D721Med (cell line): ENCODE measurements at regions not wholly inside any gene's neighbourhood (a gene's known extent, or its start where the extent isn't known, plus 50 kb on each side); places are given as distances from the start of the nearest gene placed in this dataset.
"Not testable (repeated sequence)": the region's sequence is repeated elsewhere in the genome, so short reads cannot be mapped to it uniquely, and the experiment has no call there.

Experiments used
- DNase-seq: peaks from one replicate; pipeline ENCODE4 v3.0.0; 2011; ENCODE audit warnings: low spot score; ENCODE audit not compliant: insufficient read length
- FAIRE-seq: peaks from 2 replicates; lab custom pipeline; 2011; peaks lifted over from hg19 to GRCh38; lab: Jason Lieb, UNC
- CTCF ChIP-seq: IDR thresholded peaks from 2 replicates; pipeline ENCODE4 v1.5.1; 2012; ENCODE audit warnings: mild to moderate bottlenecking, control low read depth; ENCODE audit not compliant: insufficient read depth; ENCODE audit errors: missing control alignments

GRCh38 chr16:60151987-60152386 is 1417.9 kb upstream of the GOT2 start:
- TF ChIP-seq CTCF = no peak
- FAIRE-seq (no peak), DNase-seq (no peak)

GRCh38 chr16:60150907-60151306 is 1416.8 kb upstream of the GOT2 start:
- no peak for FAIRE-seq
- DNase-seq = no peak
- no peak for TF ChIP-seq CTCF

GRCh38 chr16:60143348-60143705 is 1409.2 kb upstream of the GOT2 start:
- DNase-seq = no peak
- FAIRE-seq = no peak
- TF ChIP-seq CTCF = no peak

GRCh38 chr16:60142619-60143347 is 1408.7 kb upstream of the GOT2 start:
- no peak for FAIRE-seq
- no peak for DNase-seq
- no peak for TF ChIP-seq CTCF

GRCh38 chr16:60137891-60138290 is 1403.8 kb upstream of the GOT2 start:
- no peak for TF ChIP-seq CTCF
- no peak for FAIRE-seq
- DNase-seq = no peak

GRCh38 chr16:60127196-60127595 is 1393.1 kb upstream of the GOT2 start:
- FAIRE-seq = no peak
- no peak for DNase-seq
- TF ChIP-seq CTCF = no peak

- FAIRE-seq, DNase-seq: not testable (repeated sequence)
Observed at GRCh38 chr16:60126115-60126514, 1392.0 kb upstream of the GOT2 start.
